Body of pancreas (tissue), 4 donors: ENCODE measurements at regions not wholly inside any gene's neighbourhood (a gene's known extent, or its start where the extent isn't known, plus 50 kb on each side); places are given as distances from the start of the nearest gene placed in this dataset.

Experiments
- POLR2A ChIP-seq, 3 donors: fragments of 450-650 bp; IDR thresholded peaks; one replicate each; pipeline ENCODE4 v1.6.1; 2016; ENCODE audit warnings: antibody characterized with exemption in 3 of 3, mild to moderate bottlenecking in 2 of 3
- TF ChIP-seq, protein P1 (sequence below), 7 experiments: fragments of 450-650 bp in 4 of 7; fragments of 200-600 bp in 3 of 7; sonication (generic) in 3 of 7; IDR thresholded peaks; one replicate each; pipeline ENCODE4 v1.5.1; 2016 to 2019; ENCODE audit warnings: antibody characterized with exemption in 7 of 7

DNA sequence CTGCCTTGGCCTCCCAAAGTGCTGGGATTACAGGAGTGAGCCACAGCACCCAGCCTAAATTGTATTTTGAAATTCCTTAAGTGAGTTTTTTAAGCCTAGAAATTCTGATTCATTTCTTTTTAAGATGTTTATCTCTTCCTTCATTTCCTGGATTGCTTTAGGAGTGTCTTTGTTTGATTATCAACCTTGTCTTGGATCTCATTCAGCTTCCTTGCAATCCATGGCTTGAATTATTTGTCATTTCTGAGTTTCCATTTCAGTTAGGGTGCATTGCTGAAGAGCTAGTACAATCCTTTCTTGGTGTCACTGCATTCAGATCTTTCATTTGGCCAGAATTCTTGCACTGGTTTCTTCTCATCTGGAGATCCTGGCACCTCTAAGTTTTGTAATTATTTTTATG lies 606.4 kb upstream of the ZNF804A start:
- TF ChIP-seq, protein P1, sequence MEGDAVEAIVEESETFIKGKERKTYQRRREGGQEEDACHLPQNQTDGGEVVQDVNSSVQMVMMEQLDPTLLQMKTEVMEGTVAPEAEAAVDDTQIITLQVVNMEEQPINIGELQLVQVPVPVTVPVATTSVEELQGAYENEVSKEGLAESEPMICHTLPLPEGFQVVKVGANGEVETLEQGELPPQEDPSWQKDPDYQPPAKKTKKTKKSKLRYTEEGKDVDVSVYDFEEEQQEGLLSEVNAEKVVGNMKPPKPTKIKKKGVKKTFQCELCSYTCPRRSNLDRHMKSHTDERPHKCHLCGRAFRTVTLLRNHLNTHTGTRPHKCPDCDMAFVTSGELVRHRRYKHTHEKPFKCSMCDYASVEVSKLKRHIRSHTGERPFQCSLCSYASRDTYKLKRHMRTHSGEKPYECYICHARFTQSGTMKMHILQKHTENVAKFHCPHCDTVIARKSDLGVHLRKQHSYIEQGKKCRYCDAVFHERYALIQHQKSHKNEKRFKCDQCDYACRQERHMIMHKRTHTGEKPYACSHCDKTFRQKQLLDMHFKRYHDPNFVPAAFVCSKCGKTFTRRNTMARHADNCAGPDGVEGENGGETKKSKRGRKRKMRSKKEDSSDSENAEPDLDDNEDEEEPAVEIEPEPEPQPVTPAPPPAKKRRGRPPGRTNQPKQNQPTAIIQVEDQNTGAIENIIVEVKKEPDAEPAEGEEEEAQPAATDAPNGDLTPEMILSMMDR (IDR thresholded peaks at IDR 0.05), result no peak
- TF ChIP-seq POLR2A (IDR thresholded peaks at IDR 0.05), result no peak
